NCI-H774 (cell line): ENCODE measurements at regions not wholly inside any gene's neighbourhood (a gene's known extent, or its start where the extent isn't known, plus 50 kb on each side); places are given as distances from the start of the nearest gene placed in this dataset.
"Not testable (repeated sequence)": the region's sequence is repeated elsewhere in the genome, so short reads cannot be mapped to it uniquely, and the experiment has no call there.

Experiments
- DNase-seq: peaks from one replicate; lab custom pipeline; 2025; lab: John Stamatoyannopoulos, UW

- DNase-seq: no peak
Observed at GRCh38 chr13:97875218-97875617, 78.3 kb upstream of the IPO5 start.

GRCh38 chr13:97875911-97876310 is 77.6 kb upstream of the IPO5 start:
- DNase-seq: no peak

GRCh38 chr13:97878431-97879375 is 74.8 kb upstream of the IPO5 start:
- no peak for DNase-seq

- no peak for DNase-seq
Observed at GRCh38 chr13:97879646-97880310, 73.7 kb upstream of the IPO5 start.

GRCh38 chr13:97880311-97880675 is 73.2 kb upstream of the IPO5 start:
- DNase-seq: no peak

- no peak for DNase-seq
Observed at GRCh38 chr13:97881556-97881955, 71.9 kb upstream of the IPO5 start.

GRCh38 chr13:97883396-97883795 is 70.1 kb upstream of the IPO5 start:
- no peak for DNase-seq

GRCh38 chr13:97884707-97885468 is 68.6 kb upstream of the IPO5 start:
- DNase-seq: no peak

- DNase-seq: no peak
Observed at GRCh38 chr13:97885641-97886040, 67.8 kb upstream of the IPO5 start.

- no peak for DNase-seq
Observed at GRCh38 chr13:97889803-97890202, 63.7 kb upstream of the IPO5 start.

GRCh38 chr13:97890573-97890972 is 62.9 kb upstream of the IPO5 start:
- DNase-seq: no peak

GRCh38 chr13:97891964-97892363 is 61.5 kb upstream of the IPO5 start:
- not testable (repeated sequence) for DNase-seq

- DNase-seq: no peak
Observed at GRCh38 chr13:97892717-97893116, 60.8 kb upstream of the IPO5 start.

- no peak for DNase-seq
Observed at GRCh38 chr13:97895383-97895782, 58.1 kb upstream of the IPO5 start.

- no peak for DNase-seq
Observed at GRCh38 chr13:97896446-97896845, 57.0 kb upstream of the IPO5 start.

- DNase-seq: no peak
Observed at GRCh38 chr13:97901716-97902115, 51.8 kb upstream of the IPO5 start.
